ENCODE measurements at regions not wholly inside any gene's neighbourhood (a gene's known extent, or its start where the extent isn't known, plus 50 kb on each side); places are given as distances from the start of the nearest gene placed in this dataset.

GRCh38 chr5:121701731-121702130 lies 150.0 kb upstream of the FTMT start:
- TF ChIP-seq CTCF (IDR thresholded peaks at IDR 0.05; ENCODE audit: insufficient read depth, missing control alignments) = no peak
- FAIRE-seq (peak; percentile 6), DNase-seq (ENCODE audit: insufficient read length, low spot score) (no peak)

- DNase-seq (ENCODE audit: insufficient read length, low spot score) (no peak), FAIRE-seq (no peak)
- no peak for TF ChIP-seq CTCF (IDR thresholded peaks at IDR 0.05; ENCODE audit: insufficient read depth, missing control alignments)
These were observed 149.0 kb upstream of the FTMT start for GRCh38 chr5:121702682-121703081.

GRCh38 chr5:121704291-121704690 lies 147.4 kb upstream of the FTMT start:
- DNase-seq (ENCODE audit: insufficient read length, low spot score) = no peak
- no peak for TF ChIP-seq CTCF (IDR thresholded peaks at IDR 0.05; ENCODE audit: insufficient read depth, missing control alignments)
- no peak for FAIRE-seq

GRCh38 chr5:121706686-121707085 lies 145.0 kb upstream of the FTMT start:
- DNase-seq (ENCODE audit: insufficient read length, low spot score) = no peak

GRCh38 chr5:121707178-121707577 lies 144.5 kb upstream of the FTMT start:
- no peak for FAIRE-seq

More at GRCh38 chr5:121706686-121707085, 145.0 kb upstream of the FTMT start:
- FAIRE-seq = no peak
- TF ChIP-seq CTCF (IDR thresholded peaks at IDR 0.05; ENCODE audit: insufficient read depth, missing control alignments) = no peak

GRCh38 chr5:121711416-121711815 lies 140.3 kb upstream of the FTMT start:
- DNase-seq (ENCODE audit: insufficient read length, low spot score) (no peak), FAIRE-seq (no peak)
- no peak for TF ChIP-seq CTCF (IDR thresholded peaks at IDR 0.05; ENCODE audit: insufficient read depth, missing control alignments)

More at GRCh38 chr5:121707178-121707577, 144.5 kb upstream of the FTMT start:
- no peak for TF ChIP-seq CTCF (IDR thresholded peaks at IDR 0.05; ENCODE audit: insufficient read depth, missing control alignments)
- no peak for DNase-seq (ENCODE audit: insufficient read length, low spot score)

GRCh38 chr5:121719255-121719654 lies 132.4 kb upstream of the FTMT start:
- no peak for FAIRE-seq
- no peak for TF ChIP-seq CTCF (IDR thresholded peaks at IDR 0.05; ENCODE audit: insufficient read depth, missing control alignments)
- DNase-seq (ENCODE audit: insufficient read length, low spot score) = no peak

Measured in D721Med (cell line).